ENCODE measurements at regions not wholly inside any gene's neighbourhood (a gene's known extent, or its start where the extent isn't known, plus 50 kb on each side); places are given as distances from the start of the nearest gene placed in this dataset.

GRCh38 chr5:68409259-68409658 is 193.7 kb downstream of the PIK3R1 start:
- Histone ChIP-seq H3K9me3 (replicated peaks in 1 of 2; ENCODE audit: control insufficient read depth in 1 of 2, insufficient read depth in 1 of 2, low read length in 2 of 2) (peaks cover 0 to 3% of the 10 kb centered on the region in 2 donors), H3K4me1 (ENCODE audit: control insufficient read depth in 1 of 2, insufficient read depth in 2 of 2, low read length in 2 of 2) (peaks cover 9 to 10% of the 10 kb centered on the region in 2 donors), H3K4me2 (replicated peaks; ENCODE audit: extremely low read depth, low read length, poor library complexity, severe bottlenecking) (no peak overlapping the region), H2AFZ (ENCODE audit: insufficient read depth, low read depth, low read length, poor library complexity, severe bottlenecking) (no peak overlapping the region), H3K9ac (ENCODE audit: insufficient read depth, low read length, poor library complexity, severe bottlenecking) (no peak overlapping the region), H3K27me3 (ENCODE audit: control insufficient read depth in 2 of 2, insufficient read depth in 2 of 2, low read length in 2 of 2) (no peaks in the 10 kb centered on the region), H3K27ac (ENCODE audit: low read depth in 1 of 2, low read length in 2 of 2) (no peak overlapping the region), H3K79me2 (ENCODE audit: insufficient read depth, low read length) (no peaks in the 10 kb centered on the region), H3K4me3 (replicated peaks in 1 of 3; ENCODE audit: low read depth in 2 of 3, low read length in 3 of 3) (no peak overlapping the region), H3K36me3 (replicated peaks in 1 of 2; ENCODE audit: control insufficient read depth in 1 of 2, insufficient read depth in 2 of 2, low read length in 2 of 2) (no peaks in the 10 kb centered on the region), H4K20me1 (ENCODE audit: insufficient read depth, low read length) (no peaks in the 10 kb centered on the region)
- Mint-ChIP-seq H3K9me3 (peaks cover 0 to 4% (median 0%) of the 10 kb centered on the region in 7 donors), H3K4me1 (peaks cover 22% of the 10 kb centered on the region), H3K27me3 (ENCODE audit: low read depth in 3 of 3) (peaks cover 0 to 3% (median 1%) of the 10 kb centered on the region in 3 donors), H3K27ac (peak overlapping the region in 1 of 7 donors; percentile 63), H3K4me3 (no peak overlapping the region), H3K36me3 (no peaks in the 10 kb centered on the region)
- WGBS (ENCODE audit: insufficient coverage): 89% methylated on average over 1 of the region's 3 CpGs
- DNase-seq: no peak
- intact Hi-C loops (cut with micrococcal nuclease): no loop called here
- TF ChIP-seq CTCF (IDR thresholded peaks at IDR 0.05): no peak

- H3K27ac Mint-ChIP-seq: no peak overlapping the region
- Histone ChIP-seq H3K9ac (ENCODE audit: insufficient read depth, low read length, poor library complexity, severe bottlenecking) (no peak overlapping the region), H3K36me3 (replicated peaks in 1 of 2; ENCODE audit: control insufficient read depth in 1 of 2, insufficient read depth in 2 of 2, low read length in 2 of 2) (no peaks in the 10 kb centered on the region), H3K79me2 (ENCODE audit: insufficient read depth, low read length) (no peaks in the 10 kb centered on the region), H2AFZ (ENCODE audit: insufficient read depth, low read depth, low read length, poor library complexity, severe bottlenecking) (no peak overlapping the region), H3K9me3 (replicated peaks in 1 of 2; ENCODE audit: control insufficient read depth in 1 of 2, insufficient read depth in 1 of 2, low read length in 2 of 2) (peaks cover 0 to 3% of the 10 kb centered on the region in 2 donors), H3K4me1 (ENCODE audit: control insufficient read depth in 1 of 2, insufficient read depth in 2 of 2, low read length in 2 of 2) (peaks cover 14 to 17% of the 10 kb centered on the region in 2 donors), H3K27ac (ENCODE audit: low read depth in 1 of 2, low read length in 2 of 2) (no peak overlapping the region), H4K20me1 (ENCODE audit: insufficient read depth, low read length) (no peaks in the 10 kb centered on the region), H3K4me2 (replicated peaks; ENCODE audit: extremely low read depth, low read length, poor library complexity, severe bottlenecking) (no peak overlapping the region), H3K4me3 (replicated peaks in 1 of 3; ENCODE audit: low read depth in 2 of 3, low read length in 3 of 3) (no peak overlapping the region), H3K27me3 (ENCODE audit: control insufficient read depth in 2 of 2, insufficient read depth in 2 of 2, low read length in 2 of 2) (no peaks in the 10 kb centered on the region)
- intact Hi-C loops (cut with micrococcal nuclease): no loop called here
- H3K36me3 Mint-ChIP-seq: no peaks in the 10 kb centered on the region
- no peak for TF ChIP-seq CTCF (IDR thresholded peaks at IDR 0.05)
- peaks cover 28% of the 10 kb centered on the region for H3K4me1 Mint-ChIP-seq
- H3K9me3 Mint-ChIP-seq: peaks cover 0 to 4% (median 0%) of the 10 kb centered on the region in 7 donors
- DNase-seq: no peak
- no peak overlapping the region for H3K4me3 Mint-ChIP-seq
- WGBS (ENCODE audit: insufficient coverage): no CpG with 5 or more reads among the region's 4 CpGs
- H3K27me3 Mint-ChIP-seq (ENCODE audit: low read depth in 3 of 3): peaks cover 0 to 3% (median 1%) of the 10 kb centered on the region in 3 donors
Observed at GRCh38 chr5:68411161-68411560, 195.6 kb downstream of the PIK3R1 start.

All from CD14-positive monocyte (primary cell).